Motor neuron (in vitro differentiated cells): ENCODE measurements at regions not wholly inside any gene's neighbourhood (a gene's known extent, or its start where the extent isn't known, plus 50 kb on each side); places are given as distances from the start of the nearest gene placed in this dataset.
A peak's percentile ranks its signal among the peaks of the same experiment; 100 is the strongest.

Source experiments
- ATAC-seq, 8 experiments: fragments of 200-7000 bp; cut with Tn5 transposase; replicated peaks in 6 of 8; 2 replicates each; pipeline ENCODE4 v1.8.0; 2021; ENCODE audit warnings: mild to moderate bottlenecking in 8 of 8, moderate library complexity in 8 of 8
- H3K27ac ChIP-seq, 2 donors: fragments of 250-450 bp; sonication (Bioruptor Pico); 2 replicates each; pipeline ENCODE4 v1.9.0; 2021; ENCODE audit warnings: antibody characterized with exemption in 2 of 2, mild to moderate bottlenecking in 2 of 2, moderate library complexity in 1 of 2
- H3K4me1 ChIP-seq, 2 donors: fragments of 250-450 bp; sonication (Bioruptor Pico); replicated peaks in 1 of 2; 2 replicates each; pipeline ENCODE4 v1.6.1; 2021; ENCODE audit warnings: antibody characterized with exemption in 2 of 2, mild to moderate bottlenecking in 2 of 2, moderate library complexity in 1 of 2
- H3K4me3 ChIP-seq, 5 donors: fragments of 250-450 bp; sonication (Bioruptor Pico); 2 replicates each; pipeline ENCODE4 v1.9.0; 2021; ENCODE audit warnings: antibody characterized with exemption in 5 of 5, mild to moderate bottlenecking in 5 of 5, moderate library complexity in 4 of 5
- WGBS, 10 experiments: fragments of 450-650 bp; shearing (Covaris generic); methylation state at CpG; one replicate each; pipeline ENCODE4 v1.0.0; 2022; 5-methylcytosine and 5-hydroxymethylcytosine counted together
- in situ Hi-C, 9 experiments: fragments of 400-800 bp; cut with MboI; loops; one replicate each; pipeline ENCODE4 v1.15.0; 2021; ENCODE audit warnings: low sequenced_read_pairs in 9 of 9, low pct_unique_long_range_greater_than_20kb in 2 of 9; ENCODE audit not compliant: unreplicated experiment in 9 of 9

GRCh38 chr10:28793482-28793881 lies 116.2 kb downstream of the BAMBI start:
- Histone ChIP-seq H3K27ac (no peak overlapping the region), H3K4me3 (no peak overlapping the region), H3K4me1 (peaks cover 9 to 10% of the 10 kb centered on the region in 2 donors)
- 0 to 71% (median 28%) methylated on average over 1 to 3 of the region's 3 CpGs for WGBS, 10 experiments
- in situ Hi-C loops, result no loop called here
- ATAC-seq, result peak in 1 of 8 experiments; percentile 30

- 0 to 100% (median 89%) methylated on average over 1 to 3 of the region's 3 CpGs; no CpG with 5 or more reads in 2 of the 10 experiments for WGBS, 10 experiments
- H3K4me1 ChIP-seq, result peaks cover 4 to 6% of the 10 kb centered on the region in 2 donors
- H3K27ac ChIP-seq, result no peak overlapping the region
- in situ Hi-C loops, result no loop called here
- no peak for ATAC-seq
- no peak overlapping the region for H3K4me3 ChIP-seq
Observed at GRCh38 chr10:28794986-28795385, 117.7 kb downstream of the BAMBI start.

GRCh38 chr10:28796606-28797512 lies 119.5 kb downstream of the BAMBI start:
- Histone ChIP-seq H3K27ac (no peak overlapping the region), H3K4me3 (no peak overlapping the region), H3K4me1 (peaks cover 0 to 11% of the 10 kb centered on the region in 2 donors)
- peak in 1 of 8 experiments; percentile 79 for ATAC-seq
- in situ Hi-C loops, result no loop called here
- WGBS, 10 experiments, result 54 to 100% (median 93%) methylated on average over 2 to 16 of the region's 23 CpGs; no CpG with 5 or more reads in 1 of the 10 experiments

GRCh38 chr10:28797904-28798371 lies 120.6 kb downstream of the BAMBI start:
- H3K4me1 ChIP-seq, result peaks cover 0 to 11% of the 10 kb centered on the region in 2 donors
- ATAC-seq, result no peak
- 0 to 100% (median 39%) methylated on average over 1 to 2 of the region's 2 CpGs; no CpG with 5 or more reads in 3 of the 10 experiments for WGBS, 10 experiments
- no peak overlapping the region for H3K4me3 ChIP-seq
- no peak overlapping the region for H3K27ac ChIP-seq
- in situ Hi-C loops, result no loop called here

GRCh38 chr10:28798428-28798955 lies 121.2 kb downstream of the BAMBI start:
- no peak for ATAC-seq
- in situ Hi-C loops, result no loop called here
- Histone ChIP-seq H3K4me1 (peaks cover 0 to 10% of the 10 kb centered on the region in 2 donors), H3K4me3 (no peak overlapping the region), H3K27ac (no peak overlapping the region)
- WGBS, 10 experiments, result 0 to 96% (median 89%) methylated on average over 2 to 4 of the region's 4 CpGs; no CpG with 5 or more reads in 2 of the 10 experiments

- no peak for ATAC-seq
- in situ Hi-C loops, result no loop called here
- Histone ChIP-seq H3K27ac (no peak overlapping the region), H3K4me3 (no peak overlapping the region), H3K4me1 (peaks cover 0 to 8% of the 10 kb centered on the region in 2 donors)
- 67 to 100% (median 100%) methylated on average over 1 to 2 of the region's 2 CpGs; no CpG with 5 or more reads in 6 of the 10 experiments for WGBS, 10 experiments
Observed at GRCh38 chr10:28798964-28799363, 121.6 kb downstream of the BAMBI start.

GRCh38 chr10:28800144-28800543 lies 122.8 kb downstream of the BAMBI start:
- H3K4me3 ChIP-seq, result no peak overlapping the region
- no peak overlapping the region for H3K27ac ChIP-seq
- 7 to 68% (median 30%) methylated on average over 1 to 5 of the region's 5 CpGs for WGBS, 10 experiments
- in situ Hi-C loops, result no loop called here
- ATAC-seq, result peak in 2 of 8 experiments; percentile 14 to 31
- peaks cover 0 to 8% of the 10 kb centered on the region in 2 donors for H3K4me1 ChIP-seq

- in situ Hi-C loops, result no loop called here
- 51 to 100% (median 98%) methylated on average over 1 to 5 of the region's 5 CpGs; no CpG with 5 or more reads in 4 of the 10 experiments for WGBS, 10 experiments
- no peak overlapping the region for H3K27ac ChIP-seq
- no peak overlapping the region for H3K4me3 ChIP-seq
- no peak for ATAC-seq
- peaks cover under 1 to 11% of the 10 kb centered on the region in 2 donors for H3K4me1 ChIP-seq
Observed at GRCh38 chr10:28801247-28801646, 123.9 kb downstream of the BAMBI start.

GRCh38 chr10:28801869-28802268 lies 124.5 kb downstream of the BAMBI start:
- Histone ChIP-seq H3K4me3 (no peak overlapping the region), H3K4me1 (peaks cover 7 to 17% of the 10 kb centered on the region in 2 donors), H3K27ac (no peak overlapping the region)
- no peak for ATAC-seq
- in situ Hi-C loops, result no loop called here
- WGBS, 10 experiments, result 14 to 100% (median 93%) methylated on average over 1 of the region's 1 CpG; no CpG with 5 or more reads in 4 of the 10 experiments

GRCh38 chr10:28805390-28805789 lies 128.1 kb downstream of the BAMBI start:
- no peak overlapping the region for H3K27ac ChIP-seq
- in situ Hi-C loops, result no loop called here
- no peak overlapping the region for H3K4me3 ChIP-seq
- ATAC-seq, result no peak
- WGBS, 10 experiments, result 0 to 100% (median 100%) methylated on average over 1 of the region's 1 CpG; no CpG with 5 or more reads in 3 of the 10 experiments
- peaks cover 34 to 44% of the 10 kb centered on the region in 2 donors for H3K4me1 ChIP-seq

GRCh38 chr10:28806488-28806941 lies 129.2 kb downstream of the BAMBI start:
- ATAC-seq, result peak in 1 of 8 experiments; percentile 26
- in situ Hi-C loops, result no loop called here
- 0 to 57% (median 35%) methylated on average over 1 to 4 of the region's 5 CpGs; no CpG with 5 or more reads in 4 of the 10 experiments for WGBS, 10 experiments
- Histone ChIP-seq H3K4me3 (no peak overlapping the region), H3K27ac (no peak overlapping the region), H3K4me1 (peaks cover 34 to 47% of the 10 kb centered on the region in 2 donors)

GRCh38 chr10:28806951-28807759 lies 129.8 kb downstream of the BAMBI start:
- H3K27ac ChIP-seq, result peak overlapping the region in 1 of 2 donors; percentile 20
- no peak overlapping the region for H3K4me3 ChIP-seq
- no peak for ATAC-seq
- peaks cover 34 to 47% of the 10 kb centered on the region in 2 donors for H3K4me1 ChIP-seq
- WGBS, 10 experiments, result 6 to 74% (median 20%) methylated on average over 1 to 8 of the region's 8 CpGs; no CpG with 5 or more reads in 1 of the 10 experiments
- in situ Hi-C loops, result no loop called here
